ENCODE measurements at regions not wholly inside any gene's neighbourhood (a gene's known extent, or its start where the extent isn't known, plus 50 kb on each side); places are given as distances from the start of the nearest gene placed in this dataset.

DNA sequence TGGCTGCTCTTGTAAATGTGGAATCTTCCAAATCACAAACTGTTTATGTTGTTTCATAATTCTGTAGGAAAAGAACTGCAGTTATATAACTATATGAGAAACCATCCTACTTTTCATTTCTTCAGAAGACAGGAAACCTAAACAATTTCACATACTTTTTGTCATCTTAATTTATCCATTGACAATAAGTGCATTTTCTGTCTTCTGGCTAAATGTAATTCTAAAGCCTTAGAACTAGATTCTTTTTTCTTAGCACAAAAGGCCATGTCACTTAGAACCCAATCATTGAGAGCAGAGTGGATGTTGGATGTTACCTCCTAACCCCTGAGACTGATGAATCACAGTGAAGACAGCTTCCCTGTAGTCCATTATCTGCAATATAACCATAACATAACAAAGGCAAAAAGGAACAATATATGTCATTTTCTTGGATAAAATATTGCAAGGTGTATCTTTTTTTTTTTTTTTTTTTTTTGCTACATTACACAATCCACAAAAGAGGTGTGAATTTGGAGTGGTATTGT is 410.2 kb upstream of the PRMT6 start:
- TF ChIP-seq, protein P1, sequence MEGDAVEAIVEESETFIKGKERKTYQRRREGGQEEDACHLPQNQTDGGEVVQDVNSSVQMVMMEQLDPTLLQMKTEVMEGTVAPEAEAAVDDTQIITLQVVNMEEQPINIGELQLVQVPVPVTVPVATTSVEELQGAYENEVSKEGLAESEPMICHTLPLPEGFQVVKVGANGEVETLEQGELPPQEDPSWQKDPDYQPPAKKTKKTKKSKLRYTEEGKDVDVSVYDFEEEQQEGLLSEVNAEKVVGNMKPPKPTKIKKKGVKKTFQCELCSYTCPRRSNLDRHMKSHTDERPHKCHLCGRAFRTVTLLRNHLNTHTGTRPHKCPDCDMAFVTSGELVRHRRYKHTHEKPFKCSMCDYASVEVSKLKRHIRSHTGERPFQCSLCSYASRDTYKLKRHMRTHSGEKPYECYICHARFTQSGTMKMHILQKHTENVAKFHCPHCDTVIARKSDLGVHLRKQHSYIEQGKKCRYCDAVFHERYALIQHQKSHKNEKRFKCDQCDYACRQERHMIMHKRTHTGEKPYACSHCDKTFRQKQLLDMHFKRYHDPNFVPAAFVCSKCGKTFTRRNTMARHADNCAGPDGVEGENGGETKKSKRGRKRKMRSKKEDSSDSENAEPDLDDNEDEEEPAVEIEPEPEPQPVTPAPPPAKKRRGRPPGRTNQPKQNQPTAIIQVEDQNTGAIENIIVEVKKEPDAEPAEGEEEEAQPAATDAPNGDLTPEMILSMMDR (IDR thresholded peaks at IDR 0.05) = no peak
- no peak for TF ChIP-seq POLR2A (IDR thresholded peaks at IDR 0.05)
